ENCODE measurements at regions not wholly inside any gene's neighbourhood (a gene's known extent, or its start where the extent isn't known, plus 50 kb on each side); places are given as distances from the start of the nearest gene placed in this dataset.

DNA sequence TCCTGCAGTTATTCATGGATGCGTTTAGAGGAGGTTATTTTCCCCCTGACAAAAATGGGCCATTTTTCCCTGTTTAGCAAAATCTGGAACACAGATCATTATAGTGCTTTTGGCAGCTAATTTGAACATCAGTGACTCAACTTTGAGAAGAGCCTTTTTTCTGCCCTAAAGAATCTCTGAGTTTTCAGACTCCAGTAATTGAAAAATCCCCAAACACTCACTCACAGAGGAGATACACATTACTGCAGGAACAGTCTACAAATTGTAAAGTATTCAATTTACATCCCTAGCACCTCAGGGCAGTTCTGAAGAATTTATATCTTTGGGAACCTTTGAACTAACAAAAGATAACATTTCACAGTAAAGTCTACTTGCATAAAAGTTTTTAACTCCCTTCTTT, 966.6 kb upstream of the SLC35B3 start:
- TF ChIP-seq, protein P1, sequence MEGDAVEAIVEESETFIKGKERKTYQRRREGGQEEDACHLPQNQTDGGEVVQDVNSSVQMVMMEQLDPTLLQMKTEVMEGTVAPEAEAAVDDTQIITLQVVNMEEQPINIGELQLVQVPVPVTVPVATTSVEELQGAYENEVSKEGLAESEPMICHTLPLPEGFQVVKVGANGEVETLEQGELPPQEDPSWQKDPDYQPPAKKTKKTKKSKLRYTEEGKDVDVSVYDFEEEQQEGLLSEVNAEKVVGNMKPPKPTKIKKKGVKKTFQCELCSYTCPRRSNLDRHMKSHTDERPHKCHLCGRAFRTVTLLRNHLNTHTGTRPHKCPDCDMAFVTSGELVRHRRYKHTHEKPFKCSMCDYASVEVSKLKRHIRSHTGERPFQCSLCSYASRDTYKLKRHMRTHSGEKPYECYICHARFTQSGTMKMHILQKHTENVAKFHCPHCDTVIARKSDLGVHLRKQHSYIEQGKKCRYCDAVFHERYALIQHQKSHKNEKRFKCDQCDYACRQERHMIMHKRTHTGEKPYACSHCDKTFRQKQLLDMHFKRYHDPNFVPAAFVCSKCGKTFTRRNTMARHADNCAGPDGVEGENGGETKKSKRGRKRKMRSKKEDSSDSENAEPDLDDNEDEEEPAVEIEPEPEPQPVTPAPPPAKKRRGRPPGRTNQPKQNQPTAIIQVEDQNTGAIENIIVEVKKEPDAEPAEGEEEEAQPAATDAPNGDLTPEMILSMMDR (IDR thresholded peaks at IDR 0.05; ENCODE audit: unreplicated experiment), result no peak

DNA sequence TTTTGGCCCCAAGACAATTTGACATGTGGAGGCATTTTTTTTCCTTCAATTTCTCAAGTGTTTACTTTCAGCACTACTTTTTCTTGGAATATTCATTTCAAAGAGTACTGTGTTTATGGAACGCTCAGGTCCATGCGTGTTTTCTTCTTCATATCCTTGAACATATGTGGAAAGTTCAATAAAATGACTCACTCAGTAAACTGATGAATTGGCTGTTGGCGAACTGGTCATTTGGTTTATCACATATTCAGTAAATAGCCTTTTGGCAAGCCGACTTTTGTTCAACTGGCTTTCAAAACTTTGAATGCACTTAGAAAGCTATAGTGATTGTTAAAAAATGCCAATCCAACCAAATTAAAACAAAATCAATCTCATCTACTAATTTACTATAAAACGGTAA, 964.6 kb upstream of the SLC35B3 start:
- Mint-ChIP-seq H3K27me3 (ENCODE audit: unreplicated experiment) (no peaks in the 10 kb centered on the region), H3K27ac (ENCODE audit: unreplicated experiment) (peak overlapping the region; percentile 30), H3K36me3 (ENCODE audit: insufficient read depth, unreplicated experiment) (no peaks in the 10 kb centered on the region), H3K9me3 (ENCODE audit: low read depth, unreplicated experiment) (no peaks in the 10 kb centered on the region), H3K4me1 (ENCODE audit: low read depth, unreplicated experiment) (peaks cover 43% of the 10 kb centered on the region), H3K4me3 (ENCODE audit: low read depth, unreplicated experiment) (no peak overlapping the region)
- CTCF ChIA-PET, result no interaction called here
- no TSS peak for BruUV-seq (replicated peaks)
- TF ChIP-seq, protein P1 (IDR thresholded peaks at IDR 0.05; ENCODE audit: unreplicated experiment), result no peak
- no peak for DNase-seq
- intact Hi-C loops (cut with micrococcal nuclease; ENCODE audit: unreplicated experiment), result loop anchor here (5.0 kb wide), 3 partner anchors 137 to 1017 kb away; partner anchors contain the start of gene TFAP2A

More for the DNA sequence above, 966.6 kb upstream of the SLC35B3 start:
- CTCF ChIA-PET, result no interaction called here
- Mint-ChIP-seq H3K4me3 (ENCODE audit: low read depth, unreplicated experiment) (no peak overlapping the region), H3K4me1 (ENCODE audit: low read depth, unreplicated experiment) (peaks cover 55% of the 10 kb centered on the region), H3K27ac (ENCODE audit: unreplicated experiment) (no peak overlapping the region), H3K27me3 (ENCODE audit: unreplicated experiment) (no peaks in the 10 kb centered on the region), H3K9me3 (ENCODE audit: low read depth, unreplicated experiment) (no peaks in the 10 kb centered on the region), H3K36me3 (ENCODE audit: insufficient read depth, unreplicated experiment) (peaks cover 8% of the 10 kb centered on the region)
- intact Hi-C loops (cut with micrococcal nuclease; ENCODE audit: unreplicated experiment), result loop anchor here (5.0 kb wide), 3 partner anchors 135 to 1015 kb away; partner anchors contain the start of gene TFAP2A
- no TSS peak for BruUV-seq (replicated peaks)
- DNase-seq, result no peak

DNA sequence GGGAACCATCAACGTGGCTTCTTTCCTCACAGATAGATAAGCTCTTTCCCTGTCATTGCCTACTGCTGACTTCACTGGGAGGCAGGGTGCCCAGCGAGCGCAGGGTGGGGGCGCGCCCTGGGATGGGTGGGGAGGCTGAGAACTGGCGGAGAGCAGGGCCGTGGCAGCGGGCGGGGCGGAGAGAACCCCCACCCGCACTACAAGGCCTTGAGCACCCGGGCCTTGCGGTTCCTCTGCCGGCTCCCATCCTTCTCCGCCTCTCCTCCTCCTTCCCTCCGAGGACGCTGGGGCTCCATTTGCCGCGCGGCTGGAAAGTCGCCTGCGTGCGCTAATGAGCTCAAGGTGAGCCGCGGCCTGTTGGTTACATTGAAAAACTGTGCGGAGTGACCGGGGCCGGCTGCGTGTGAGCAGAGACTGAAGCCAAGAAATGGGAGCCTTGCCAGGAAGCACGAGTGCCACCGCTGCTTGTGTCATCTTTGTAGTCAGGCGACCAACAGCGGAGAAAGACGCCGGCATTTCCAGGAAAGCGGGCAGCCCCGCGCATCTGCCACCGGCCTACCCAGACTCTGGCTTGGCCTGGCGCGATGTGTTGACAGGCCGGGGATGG, 963.5 kb upstream of the SLC35B3 start:
- H3K9me3 Mint-ChIP-seq (ENCODE audit: low read depth, unreplicated experiment), result no peaks in the 10 kb centered on the region
- no peaks in the 10 kb centered on the region for H3K36me3 Mint-ChIP-seq (ENCODE audit: insufficient read depth, unreplicated experiment)
- DNase-seq, result no peak
- no peak overlapping the region for H3K27ac Mint-ChIP-seq (ENCODE audit: unreplicated experiment)
- BruUV-seq (replicated peaks), result no TSS peak
- H3K4me3 Mint-ChIP-seq (ENCODE audit: low read depth, unreplicated experiment), result no peak overlapping the region
- peaks cover 43% of the 10 kb centered on the region for H3K4me1 Mint-ChIP-seq (ENCODE audit: low read depth, unreplicated experiment)
- CTCF ChIA-PET, result no interaction called here
- intact Hi-C loops (cut with micrococcal nuclease; ENCODE audit: unreplicated experiment), result no loop called here
- TF ChIP-seq, protein P1 (IDR thresholded peaks at IDR 0.05; ENCODE audit: unreplicated experiment), result no peak
- no peaks in the 10 kb centered on the region for H3K27me3 Mint-ChIP-seq (ENCODE audit: unreplicated experiment)

DNA sequence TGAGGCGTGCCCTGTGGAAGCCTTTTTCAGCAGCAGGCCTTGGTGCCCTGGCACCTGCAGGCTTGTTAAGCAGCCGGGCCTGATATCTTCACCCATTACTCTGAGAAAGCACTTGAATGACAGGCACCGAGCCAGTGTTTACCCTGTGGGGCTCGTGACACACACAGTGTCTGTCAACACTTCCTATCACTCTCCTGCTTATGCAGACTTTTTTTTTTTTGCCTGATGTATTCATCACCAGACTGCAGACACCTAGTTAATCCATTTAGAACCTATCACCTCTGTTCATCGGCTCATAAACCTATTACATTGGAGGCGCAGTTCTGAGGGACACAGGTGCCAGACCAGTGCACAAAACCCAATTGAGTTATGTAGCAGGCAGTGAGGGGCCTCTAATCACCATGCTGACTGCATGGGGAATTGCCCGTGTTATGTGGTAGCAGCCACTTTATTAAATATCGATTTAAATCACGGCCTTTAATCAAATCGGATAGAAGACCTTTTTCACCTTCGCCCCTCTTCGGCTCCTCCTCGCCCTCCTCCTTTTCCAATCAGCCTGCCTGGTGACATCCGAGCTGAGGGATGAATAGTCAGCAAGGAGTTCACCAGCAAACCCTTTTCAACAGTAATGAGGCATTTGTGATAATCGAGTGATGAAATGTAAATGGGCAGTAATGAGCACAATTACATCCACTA, 962.9 kb upstream of the SLC35B3 start:
- CTCF ChIA-PET, result no interaction called here
- Mint-ChIP-seq H3K36me3 (ENCODE audit: insufficient read depth, unreplicated experiment) (no peaks in the 10 kb centered on the region), H3K27me3 (ENCODE audit: unreplicated experiment) (no peaks in the 10 kb centered on the region), H3K27ac (ENCODE audit: unreplicated experiment) (no peak overlapping the region), H3K4me3 (ENCODE audit: low read depth, unreplicated experiment) (no peak overlapping the region), H3K9me3 (ENCODE audit: low read depth, unreplicated experiment) (no peaks in the 10 kb centered on the region), H3K4me1 (ENCODE audit: low read depth, unreplicated experiment) (peaks cover 38% of the 10 kb centered on the region)
- peak; percentile 43 for DNase-seq
- no TSS peak for BruUV-seq (replicated peaks)
- TF ChIP-seq, protein P1 (IDR thresholded peaks at IDR 0.05; ENCODE audit: unreplicated experiment), result no peak
- intact Hi-C loops (cut with micrococcal nuclease; ENCODE audit: unreplicated experiment), result no loop called here
